Occipital lobe (tissue), 1 donor: ENCODE measurements at regions not wholly inside any gene's neighbourhood (a gene's known extent, or its start where the extent isn't known, plus 50 kb on each side); places are given as distances from the start of the nearest gene placed in this dataset.

Source experiments
- DNase-seq: peaks from one replicate; lab custom pipeline; 2025; lab: John Stamatoyannopoulos, UW

GRCh38 chr2:12338946-12339697 is 377.6 kb upstream of the TRIB2 start:
- DNase-seq, result no peak

DNA sequence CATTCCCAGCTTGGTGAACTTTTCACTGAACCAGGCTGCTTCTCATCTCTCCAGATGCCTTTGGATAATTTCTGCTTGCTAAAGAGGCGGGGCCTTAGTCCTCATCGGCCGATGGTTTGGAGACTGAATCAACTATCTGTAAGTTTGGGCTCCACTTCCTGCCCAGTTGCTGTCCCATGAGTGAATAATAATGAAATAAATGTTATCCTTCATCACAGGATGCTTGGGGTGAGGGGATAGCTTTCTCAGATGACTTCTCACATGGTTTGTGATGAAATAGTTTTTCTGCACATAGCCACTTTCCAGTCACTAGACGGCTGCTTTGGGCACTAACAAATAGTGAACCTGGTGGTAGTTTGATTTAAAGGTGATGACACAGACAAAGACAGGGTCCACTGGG is 376.6 kb upstream of the TRIB2 start:
- no peak for DNase-seq

DNA sequence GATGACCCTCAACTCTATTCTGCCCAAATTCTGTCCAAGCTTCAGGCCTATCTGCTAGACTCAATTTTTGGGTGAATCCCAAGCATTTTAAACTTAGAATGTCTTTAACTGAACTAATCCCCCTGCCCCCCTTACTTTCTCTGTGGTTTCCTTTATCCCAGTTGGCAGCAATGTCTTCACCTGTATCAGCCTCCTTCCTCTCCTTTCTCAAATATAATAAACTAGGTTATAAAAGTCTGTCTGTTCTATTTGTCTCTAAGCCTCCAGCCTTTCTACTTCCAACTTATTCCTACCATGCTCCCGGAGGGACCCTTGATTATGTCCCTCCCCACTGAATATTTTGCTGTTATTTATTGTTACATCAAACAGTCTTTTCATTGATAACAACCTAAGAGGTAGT is 375.5 kb upstream of the TRIB2 start:
- DNase-seq, result no peak

DNA sequence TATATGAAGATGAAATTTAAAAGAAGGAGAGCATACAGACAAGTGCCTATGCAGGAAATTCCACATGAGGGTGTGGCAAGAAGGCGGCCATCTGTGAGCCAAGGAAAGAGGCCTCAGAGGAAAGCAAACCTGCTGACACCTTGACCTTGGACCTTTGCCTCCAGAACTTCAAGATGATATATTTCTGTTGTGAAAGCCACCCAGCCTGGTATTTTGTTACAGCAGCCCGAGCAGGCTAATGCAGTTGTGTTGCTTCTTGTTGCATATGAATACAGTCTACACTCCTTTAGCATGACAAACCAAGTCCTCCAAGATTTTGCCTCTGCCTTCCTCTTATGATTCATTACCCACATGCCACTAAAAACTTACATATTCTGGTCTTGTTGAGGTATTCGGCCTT is 374.8 kb upstream of the TRIB2 start:
- no peak for DNase-seq

DNA sequence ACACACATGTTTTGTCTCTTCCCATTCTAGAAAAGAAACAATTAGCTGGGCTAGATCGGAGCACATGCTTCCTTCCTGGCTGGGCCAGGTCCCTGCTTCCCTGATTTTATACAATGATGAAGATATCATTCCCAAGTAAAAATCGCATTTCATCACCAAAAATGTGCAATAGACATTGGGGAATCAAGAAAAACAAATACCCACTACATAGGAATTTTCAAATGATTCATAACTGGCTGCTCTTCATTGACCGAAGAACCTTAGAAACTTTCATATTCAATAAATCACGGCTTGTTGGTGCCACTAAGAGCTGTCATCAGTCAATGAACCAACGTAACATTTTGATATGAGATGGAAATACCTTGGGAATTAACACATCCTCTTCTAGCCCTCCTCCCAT is 373.6 kb upstream of the TRIB2 start:
- no peak for DNase-seq

DNA sequence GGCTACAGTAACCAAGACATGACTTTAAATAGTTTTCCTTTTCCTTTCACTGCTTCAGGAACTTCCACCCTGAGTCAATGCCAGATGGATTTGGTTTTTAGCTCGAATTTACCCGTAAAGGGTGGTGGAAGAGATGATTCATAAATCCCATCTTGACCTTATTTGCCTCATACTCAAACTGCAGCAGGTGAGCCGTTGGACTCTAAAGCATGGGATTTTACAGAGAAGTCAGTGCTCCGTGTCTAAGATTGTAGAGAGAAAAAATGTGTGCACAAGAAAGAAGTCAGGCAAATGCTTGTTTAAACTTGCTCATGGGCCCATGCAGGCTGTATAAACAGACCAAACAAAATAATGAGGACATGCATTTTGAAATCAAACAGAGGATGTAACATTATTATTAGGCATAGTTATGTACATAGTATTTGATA is 369.7 kb upstream of the TRIB2 start:
- no peak for DNase-seq

DNA sequence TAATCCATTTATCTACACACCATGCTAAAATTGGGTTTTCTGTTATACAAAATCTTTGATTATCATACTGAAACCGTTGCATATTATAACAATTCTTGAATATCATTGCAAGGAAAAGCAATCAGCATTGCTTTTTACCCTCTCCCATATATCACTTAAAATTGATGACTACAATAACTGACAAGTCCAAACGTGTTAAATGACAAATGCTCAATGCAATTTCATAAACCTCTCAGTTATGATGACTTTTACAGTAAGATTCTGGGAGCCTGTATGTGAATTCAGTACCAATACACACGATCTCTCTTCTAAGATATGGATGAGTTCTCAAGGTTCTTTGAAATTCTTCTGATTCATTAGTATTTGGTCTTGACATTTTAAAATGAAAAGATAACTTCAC is 368.5 kb upstream of the TRIB2 start:
- no peak for DNase-seq

DNA sequence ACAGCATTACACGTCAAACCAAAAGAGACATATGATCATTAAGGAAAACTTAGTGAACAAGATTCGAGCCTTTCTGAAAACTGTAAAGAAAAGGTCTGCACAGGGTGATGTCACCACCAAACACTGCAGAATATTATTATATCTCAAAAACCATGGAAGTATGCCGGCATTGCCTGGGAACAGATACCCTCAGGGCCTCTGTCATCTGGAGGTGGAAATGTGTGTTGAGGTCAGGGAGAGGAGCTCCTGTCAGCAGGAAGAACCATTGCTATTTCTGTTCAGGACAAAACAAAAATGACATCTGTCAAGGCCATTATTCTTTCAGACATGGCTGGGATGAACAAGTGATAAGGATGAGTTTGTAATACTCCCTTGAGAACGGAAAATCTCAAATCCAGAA is 365.9 kb upstream of the TRIB2 start:
- no peak for DNase-seq

DNA sequence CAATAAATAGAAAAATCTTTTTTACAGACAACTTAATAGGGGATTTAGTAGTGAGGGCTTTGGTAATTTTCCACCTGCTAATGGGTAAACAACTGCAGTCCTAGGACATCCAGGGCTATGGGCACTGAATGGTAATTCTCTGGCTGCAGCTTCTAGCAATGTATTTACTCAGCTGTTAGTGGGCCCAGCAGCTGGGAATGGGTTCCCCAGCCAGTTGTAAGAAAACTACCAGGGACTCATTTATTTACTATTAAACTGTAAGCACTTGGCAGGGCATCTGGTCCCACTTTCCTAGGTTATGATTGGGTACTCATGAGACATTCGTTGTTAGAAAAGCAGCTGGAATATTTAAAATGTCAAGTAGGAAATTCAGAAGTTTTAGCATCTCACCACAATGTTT is 363.8 kb upstream of the TRIB2 start:
- DNase-seq, result no peak

GRCh38 chr2:12361506-12361905 is 355.2 kb upstream of the TRIB2 start:
- no peak for DNase-seq

GRCh38 chr2:12363138-12363537 is 353.6 kb upstream of the TRIB2 start:
- no peak for DNase-seq

DNA sequence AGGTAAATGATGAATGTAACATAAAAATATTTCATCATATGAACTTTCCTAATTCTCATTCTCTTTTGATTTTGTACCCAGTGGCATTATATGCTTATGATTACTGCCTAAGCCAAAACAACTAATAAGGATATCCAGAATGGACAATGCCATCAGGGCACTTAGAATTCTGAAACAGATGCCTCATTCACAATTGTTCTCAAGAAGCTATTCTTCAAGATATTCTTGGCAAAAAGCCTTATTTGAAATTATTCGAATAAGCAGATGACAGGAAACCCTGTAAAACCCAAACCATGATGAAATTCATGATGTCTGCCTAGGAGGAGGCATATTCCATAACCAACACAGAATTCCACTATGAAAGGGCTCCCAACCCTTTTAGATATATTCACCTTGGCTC is 353.2 kb upstream of the TRIB2 start:
- no peak for DNase-seq

GRCh38 chr2:12369566-12369965 is 347.2 kb upstream of the TRIB2 start:
- no peak for DNase-seq

DNA sequence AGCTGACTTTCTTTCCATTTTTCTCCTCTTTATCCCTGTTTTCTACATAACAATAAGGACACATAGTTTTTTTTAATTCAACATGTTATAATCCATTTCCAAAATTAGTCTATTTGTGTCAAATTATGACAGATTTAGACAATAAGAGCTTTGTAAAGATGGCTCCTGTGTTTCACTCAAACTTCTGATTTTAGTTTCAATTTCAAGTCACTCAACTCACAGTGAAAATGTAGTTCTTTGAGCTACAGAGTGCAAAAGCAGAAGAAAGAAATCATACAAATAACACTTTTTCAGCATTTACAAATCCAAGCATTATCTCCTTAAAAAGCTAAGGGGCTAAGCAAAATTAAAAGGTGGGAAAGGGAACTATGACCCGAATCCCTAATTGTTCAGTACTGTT is 340.7 kb upstream of the TRIB2 start:
- no peak for DNase-seq

DNA sequence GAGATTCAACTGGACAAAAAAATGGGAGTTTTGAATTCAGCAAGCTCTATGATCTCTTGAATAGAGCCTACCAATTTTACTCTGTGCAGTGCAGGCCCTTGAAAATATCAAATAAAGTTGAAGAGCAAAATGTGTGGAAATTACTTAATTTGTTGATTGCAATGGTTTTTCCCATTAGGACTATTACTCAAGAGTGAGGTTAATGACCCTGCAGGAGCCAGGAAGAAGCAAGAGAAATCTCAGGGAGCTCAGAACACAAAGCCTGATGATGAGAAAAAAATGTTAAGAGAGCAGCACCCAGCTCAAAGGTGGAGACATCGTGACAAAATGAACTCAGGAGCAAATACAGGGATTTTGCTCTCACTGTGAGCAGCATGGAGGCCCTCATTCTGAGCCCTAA is 337.6 kb upstream of the TRIB2 start:
- no peak for DNase-seq

DNA sequence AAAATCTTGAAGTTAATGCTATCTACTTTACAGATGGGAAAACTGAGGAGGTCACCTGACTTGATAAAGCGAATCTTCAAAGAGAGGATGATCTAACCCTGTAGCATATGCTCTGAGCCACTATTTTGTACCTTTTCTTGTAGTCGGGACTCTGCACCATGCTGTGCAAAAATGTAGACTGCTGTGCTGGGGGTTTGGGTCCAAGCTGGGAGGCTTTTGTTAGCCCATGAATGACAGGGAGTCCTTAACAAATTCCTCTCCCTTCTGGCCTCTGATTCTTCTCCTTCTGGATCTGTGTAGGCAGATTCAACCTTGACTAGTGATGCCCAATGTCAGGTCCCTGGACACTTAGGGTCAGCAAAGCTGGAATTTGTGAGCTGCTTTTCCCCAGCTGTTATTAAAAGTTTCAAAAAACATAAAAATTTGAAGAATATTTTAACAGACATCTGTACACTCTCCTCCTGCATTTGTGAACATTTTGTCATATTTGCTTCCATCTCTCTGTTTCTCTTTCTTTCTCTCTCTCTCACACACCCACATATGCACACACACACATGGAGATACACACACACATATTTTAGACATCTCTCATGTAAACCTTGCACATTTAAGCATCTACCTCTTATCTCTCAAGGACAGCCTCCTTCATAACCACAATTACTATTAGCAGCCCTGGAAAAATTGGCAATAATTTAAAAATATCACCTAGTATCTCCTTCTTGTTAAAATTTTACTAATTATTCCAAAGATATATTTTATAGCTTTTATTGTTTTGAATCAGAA is 335.0 kb upstream of the TRIB2 start:
- DNase-seq, result no peak

- DNase-seq, result no peak
Measured at GRCh38 chr2:12382366-12382765, 334.4 kb upstream of the TRIB2 start.

DNA sequence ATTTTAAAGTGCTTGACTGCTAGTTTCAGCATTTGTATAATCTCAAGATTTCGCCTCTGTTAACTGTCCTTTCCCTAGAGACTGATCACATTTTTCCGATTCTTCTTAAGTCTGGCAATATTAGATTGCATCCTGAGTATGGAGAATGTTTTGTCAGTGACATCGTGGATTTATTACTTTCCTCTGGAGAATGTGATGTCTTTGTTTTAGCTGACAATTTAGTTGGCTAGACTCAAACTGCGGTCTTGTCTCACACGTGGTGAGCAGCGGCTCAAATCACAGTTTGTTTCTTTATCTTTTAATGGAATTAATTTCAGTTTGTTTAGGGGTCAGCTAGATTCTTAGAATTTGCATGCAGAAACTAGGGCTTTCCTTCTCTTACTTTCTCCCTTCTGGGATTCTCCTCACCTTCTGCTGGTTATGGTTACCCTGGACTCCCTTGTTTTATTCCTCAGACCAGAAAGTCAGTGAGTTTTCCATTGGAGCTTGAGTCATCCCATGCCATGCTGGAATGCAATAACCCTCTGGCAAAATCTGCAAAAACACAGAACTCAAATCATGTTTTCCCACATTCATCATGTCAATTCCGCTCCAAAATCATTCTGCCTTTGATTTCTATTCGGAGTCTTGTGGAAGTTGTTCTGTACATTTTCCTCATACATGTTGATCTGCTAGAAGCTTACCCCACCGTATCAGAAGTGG is 327.2 kb upstream of the TRIB2 start:
- DNase-seq, result no peak

DNA sequence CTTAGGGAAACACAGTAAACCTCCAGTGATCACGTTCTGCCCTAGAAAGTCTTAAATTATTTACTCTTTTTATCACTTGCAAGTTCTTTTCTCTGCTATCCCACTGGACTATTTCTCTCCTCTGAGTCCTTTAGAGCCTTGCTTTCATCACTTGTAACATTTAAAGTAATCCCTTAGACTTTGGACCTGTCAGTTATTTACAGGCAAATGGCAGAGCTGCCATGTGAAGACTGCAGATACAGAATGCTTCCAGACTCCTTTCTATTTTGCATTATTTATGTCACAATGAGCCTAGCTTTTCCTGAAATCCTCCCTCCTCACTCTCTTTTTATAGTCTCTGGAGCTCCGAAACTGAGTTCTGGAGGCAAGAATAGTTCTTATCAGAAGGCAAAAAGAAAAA is 325.6 kb upstream of the TRIB2 start:
- DNase-seq, result no peak

DNA sequence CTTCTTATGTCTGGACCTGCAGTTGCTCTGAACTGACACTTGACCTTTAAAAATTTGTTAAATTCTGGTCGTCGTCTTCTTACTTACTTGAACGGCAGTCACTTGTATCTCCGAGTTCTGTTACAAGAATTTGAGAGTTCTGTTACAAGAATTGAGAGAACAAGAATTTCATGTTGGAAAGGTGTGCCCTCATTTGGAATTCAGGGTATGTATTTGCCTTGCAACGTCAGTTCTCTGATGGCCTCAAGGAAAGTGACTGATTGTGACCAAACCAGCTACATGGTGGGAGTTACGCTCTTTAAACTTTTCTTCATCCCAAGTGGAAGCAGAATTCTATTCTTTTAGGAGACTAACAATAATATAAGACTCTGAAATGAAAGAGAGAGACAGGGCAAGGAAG is 320.0 kb upstream of the TRIB2 start:
- DNase-seq, result no peak

GRCh38 chr2:12397854-12398253 is 318.9 kb upstream of the TRIB2 start:
- no peak for DNase-seq

- no peak for DNase-seq
Measured at GRCh38 chr2:12399240-12399639, 317.5 kb upstream of the TRIB2 start.

GRCh38 chr2:12400543-12400942 is 316.2 kb upstream of the TRIB2 start:
- no peak for DNase-seq
